ENCODE measurements at regions not wholly inside any gene's neighbourhood (a gene's known extent, or its start where the extent isn't known, plus 50 kb on each side); places are given as distances from the start of the nearest gene placed in this dataset.

DNA sequence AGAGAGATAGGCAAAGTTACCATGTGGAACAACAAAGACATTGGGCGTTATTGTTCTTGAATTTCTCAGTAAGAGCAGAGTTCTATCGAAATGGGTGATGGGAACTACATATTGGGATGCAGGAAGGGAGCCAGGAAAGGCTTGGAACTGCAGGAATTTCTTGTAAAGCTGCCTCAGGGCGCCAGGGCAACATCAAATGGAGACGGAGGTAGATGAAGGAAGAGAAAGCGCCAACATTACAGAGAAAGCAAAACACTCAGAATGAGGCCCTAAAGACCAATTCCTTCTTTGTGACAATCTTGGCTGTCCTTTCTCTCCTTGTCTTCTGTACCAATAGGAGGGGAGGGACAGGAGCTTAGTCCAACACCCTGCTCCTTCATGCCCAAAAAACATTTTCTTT, 148.4 kb downstream of the RPAP3 start:
- TF ChIP-seq CTCF (IDR thresholded peaks at IDR 0.05), result no peak
- no peak for TF ChIP-seq MEF2A (IDR thresholded peaks at IDR 0.05; ENCODE audit: borderline replicate concordance, low read depth)
- TF ChIP-seq JUND (IDR thresholded peaks at IDR 0.05), result no peak
- no peak for TF ChIP-seq RXRA (IDR thresholded peaks at IDR 0.05; ENCODE audit: borderline replicate concordance, low read depth)
- no peak for TF ChIP-seq EP300 (IDR thresholded peaks at IDR 0.05; ENCODE audit: borderline replicate concordance in 1 of 2, low read depth in 1 of 2, low read length in 1 of 2)
- no peak for TF ChIP-seq RAD21 (IDR thresholded peaks at IDR 0.05; ENCODE audit: low read length)
- no peak for TF ChIP-seq USF2 (IDR thresholded peaks at IDR 0.05; ENCODE audit: borderline replicate concordance, low read depth, low read length)
- no peak for TF ChIP-seq POLR2AphosphoS5 (IDR thresholded peaks at IDR 0.05; ENCODE audit: low read depth, low read length)

Data from SK-N-SH (cell line).